Transverse colon (tissue), 4 donors: ENCODE measurements at regions not wholly inside any gene's neighbourhood (a gene's known extent, or its start where the extent isn't known, plus 50 kb on each side); places are given as distances from the start of the nearest gene placed in this dataset.
"Not testable (repeated sequence)": the region's sequence is repeated elsewhere in the genome, so short reads cannot be mapped to it uniquely, and the experiment has no call there.

Experiments
- DNase-seq: peaks from one replicate; pipeline ENCODE4 v3.0.0-alpha.2; 2019
- H3K27ac ChIP-seq, 4 donors: fragments of 200-600 bp; sonication (generic); 2 replicates each; pipeline ENCODE4 v1.5.1; 2016 to 2018; ENCODE audit warnings: inconsistent platforms in 4 of 4
- H3K27me3 ChIP-seq: fragments of 200-600 bp; sonication (generic); 2 replicates; pipeline ENCODE4 v1.5.1; 2017; ENCODE audit warnings: inconsistent platforms
- H3K36me3 ChIP-seq, 4 donors: fragments of 200-600 bp; sonication (generic); 2 replicates each; pipeline ENCODE4 v1.5.1; 2017 to 2019; ENCODE audit warnings: inconsistent platforms in 4 of 4
- H3K4me1 ChIP-seq, 4 donors: fragments of 200-600 bp; sonication (generic); 2 replicates each; pipeline ENCODE4 v1.5.1; 2017 to 2020; ENCODE audit warnings: inconsistent platforms in 4 of 4
- H3K4me3 ChIP-seq, 4 donors: fragments of 200-600 bp; sonication (generic); 1 replicate in 1 of 4; 2 replicates in 3 of 4; pipeline versions ENCODE4 v1.5.1 to v1.6.1; 2017 to 2019; ENCODE audit warnings: inconsistent platforms in 4 of 4
- H3K9me3 ChIP-seq, 2 donors: fragments of 200-600 bp; sonication (generic); 2 replicates each; pipeline ENCODE4 v1.5.1; 2017 to 2019; ENCODE audit warnings: inconsistent platforms in 2 of 2
- CTCF ChIP-seq, 5 experiments: fragments of 200-600 bp in 3 of 5; fragments of 450-650 bp in 2 of 5; sonication (generic) in 3 of 5; IDR thresholded peaks; 1 replicate in 2 of 5; 2 replicates in 3 of 5; pipeline ENCODE4 v1.5.1; 2016 to 2017; ENCODE audit warnings: antibody characterized with exemption in 5 of 5, inconsistent platforms in 3 of 5, mild to moderate bottlenecking in 2 of 5, moderate library complexity in 1 of 5
- EP300 ChIP-seq: sonication (generic); formaldehyde crosslinking; IDR thresholded peaks from one replicate; pipeline ENCODE4 v1.6.1; 2017; ENCODE audit warnings: antibody characterized with exemption, low read depth
- POLR2A ChIP-seq: fragments of 450-650 bp; IDR thresholded peaks from one replicate; pipeline ENCODE4 v1.6.1; 2016; ENCODE audit warnings: antibody characterized with exemption, mild to moderate bottlenecking, moderate library complexity
- POLR2AphosphoS5 ChIP-seq, 3 donors: sonication (generic); formaldehyde crosslinking; IDR thresholded peaks; one replicate each; pipeline ENCODE4 v1.6.1; 2016; ENCODE audit warnings: antibody characterized with exemption in 3 of 3
- WGBS, 2 donors: methylation state at CpG; one replicate each; pipeline ENCODE4 v1.1.5; 2018; ENCODE audit warnings: low coverage in 1 of 2; 5-methylcytosine and 5-hydroxymethylcytosine counted together
- in situ Hi-C, 4 donors: fragments of 200-750 bp; cut with MboI; loops; one replicate each; pipeline versions ENCODE4 v1.15.0 to v1.15.1; 2017; ENCODE audit warnings: low sequenced_read_pairs in 3 of 4, low pct_ligation_motif_present in 1 of 4, low pct_unique_long_range_greater_than_20kb in 1 of 4
- intact Hi-C: fragments of 100-400 bp; cut with DNase I; formaldehyde crosslinking; loops from one replicate; pipeline ENCODE4 v1.15.1; 2023; ENCODE audit warnings: low total_unique reads

- no peaks in the 10 kb centered on the region for H3K9me3 ChIP-seq
- no peak overlapping the region for H3K4me3 ChIP-seq
- H3K36me3 ChIP-seq, result no peaks in the 10 kb centered on the region
- no peak for TF ChIP-seq POLR2A
- no peak for TF ChIP-seq CTCF (IDR thresholded peaks at IDR 0.05)
- no peak for TF ChIP-seq EP300
- TF ChIP-seq POLR2AphosphoS5 (IDR thresholded peaks at IDR 0.05), result no peak
- intact Hi-C loops (no loop called here), in situ Hi-C loops (loop anchor here in 2 of 4 donors (25.0 kb wide), 2 partner anchors 157 to 282 kb away; no protein-coding TSS in a partner anchor)
- no peak for DNase-seq
- peaks cover 47% of the 10 kb centered on the region for H3K27me3 ChIP-seq
- WGBS, 2 donors, result 83 to 85% methylated on average over 1 to 2 of the region's 2 CpGs
- H3K27ac ChIP-seq, result no peak overlapping the region
- H3K4me1 ChIP-seq, result peaks cover 0 to 7% (median 0%) of the 10 kb centered on the region in 4 donors
Observed at GRCh38 chr10:101280511-101280910, 51.2 kb upstream of the LBX1 start.

- H3K36me3 ChIP-seq, H3K4me1 ChIP-seq, intact Hi-C loops, H3K27ac ChIP-seq, DNase-seq, H3K9me3 ChIP-seq, H3K4me3 ChIP-seq: not testable (repeated sequence)
- peaks cover 51% of the 10 kb centered on the region for H3K27me3 ChIP-seq
- WGBS, 2 donors, result 72 to 92% methylated on average over 3 of the region's 3 CpGs
- in situ Hi-C loops, result loop anchor here in 2 of 4 donors (25.0 kb wide), 2 partner anchors 156 to 281 kb away; no protein-coding TSS in a partner anchor
Observed at GRCh38 chr10:101280921-101281320, 51.7 kb upstream of the LBX1 start.

- H3K4me1 ChIP-seq, result peaks cover 0 to 7% (median 0%) of the 10 kb centered on the region in 4 donors
- no peak overlapping the region for H3K4me3 ChIP-seq
- H3K9me3 ChIP-seq, result no peaks in the 10 kb centered on the region
- no peaks in the 10 kb centered on the region for H3K36me3 ChIP-seq
- TF ChIP-seq CTCF (IDR thresholded peaks at IDR 0.05) (no peak), EP300 (no peak)
- intact Hi-C loops (no loop called here), in situ Hi-C loops (loop anchor here in 2 of 4 donors (25.0 kb wide), 2 partner anchors 154 to 279 kb away; no protein-coding TSS in a partner anchor)
- H3K27ac ChIP-seq, result no peak overlapping the region
- 80% methylated on average over 2 of the region's 2 CpGs; no CpG with 5 or more reads in 1 of the 2 donors for WGBS, 2 donors
- DNase-seq, result no peak
- H3K27me3 ChIP-seq, result peaks cover 71% of the 10 kb centered on the region
Observed at GRCh38 chr10:101282947-101283346, 53.7 kb upstream of the LBX1 start.

GRCh38 chr10:101283762-101284100 lies 54.5 kb upstream of the LBX1 start:
- Histone ChIP-seq H3K4me3 (peak overlapping the region in 1 of 4 donors; percentile 27), H3K27ac (no peak overlapping the region), H3K9me3 (no peaks in the 10 kb centered on the region), H3K4me1 (peaks cover 0 to 7% (median 0%) of the 10 kb centered on the region in 4 donors), H3K36me3 (no peaks in the 10 kb centered on the region), H3K27me3 (peaks cover 79% of the 10 kb centered on the region)
- no peak for DNase-seq
- TF ChIP-seq POLR2AphosphoS5 (IDR thresholded peaks at IDR 0.05) (no peak), POLR2A (no peak), CTCF (IDR thresholded peaks at IDR 0.05) (no peak)
- intact Hi-C loops (no loop called here), in situ Hi-C loops (loop anchor here in 2 of 4 donors (25.0 kb wide), 2 partner anchors 154 to 279 kb away; no protein-coding TSS in a partner anchor)
- 0 to 10% methylated on average over 1 to 3 of the region's 3 CpGs for WGBS, 2 donors

- in situ Hi-C loops (loop anchor here in 2 of 4 donors (25.0 kb wide), 2 partner anchors 153 to 278 kb away; no protein-coding TSS in a partner anchor), intact Hi-C loops (no loop called here)
- DNase-seq, result no peak
- Histone ChIP-seq H3K4me3 (peak overlapping the region in 1 of 4 donors; percentile 27), H3K27me3 (peaks cover 82% of the 10 kb centered on the region), H3K27ac (no peak overlapping the region), H3K4me1 (peaks cover 0 to 7% (median 0%) of the 10 kb centered on the region in 4 donors), H3K36me3 (no peaks in the 10 kb centered on the region), H3K9me3 (no peaks in the 10 kb centered on the region)
- TF ChIP-seq POLR2AphosphoS5 (IDR thresholded peaks at IDR 0.05) (no peak), EP300 (no peak), CTCF (IDR thresholded peaks at IDR 0.05) (no peak), POLR2A (no peak)
- WGBS, 2 donors, result 4 to 9% methylated on average over 4 to 46 of the region's 54 CpGs
Observed at GRCh38 chr10:101284101-101284743, 55.0 kb upstream of the LBX1 start.
